DMS153 treated with DMSO at 0.1 percent for 48 hours (cell line): ENCODE measurements at regions not wholly inside any gene's neighbourhood (a gene's known extent, or its start where the extent isn't known, plus 50 kb on each side); places are given as distances from the start of the nearest gene placed in this dataset.
"Not testable (repeated sequence)": the region's sequence is repeated elsewhere in the genome, so short reads cannot be mapped to it uniquely, and the experiment has no call there.

Experiments
- DNase-seq: peaks from one replicate; lab custom pipeline; 2025; ENCODE audit not compliant: unreplicated experiment; lab: John Stamatoyannopoulos, UW

GRCh38 chr6:160804639-160805038 is 102.6 kb downstream of the PLG start:
- no peak for DNase-seq

- no peak for DNase-seq
These were observed 106.2 kb downstream of the PLG start for GRCh38 chr6:160808263-160808662.

- no peak for DNase-seq
These were observed 108.2 kb downstream of the PLG start for GRCh38 chr6:160810238-160810637.

- DNase-seq = no peak
These were observed 110.1 kb downstream of the PLG start for GRCh38 chr6:160812097-160812496.

DNA sequence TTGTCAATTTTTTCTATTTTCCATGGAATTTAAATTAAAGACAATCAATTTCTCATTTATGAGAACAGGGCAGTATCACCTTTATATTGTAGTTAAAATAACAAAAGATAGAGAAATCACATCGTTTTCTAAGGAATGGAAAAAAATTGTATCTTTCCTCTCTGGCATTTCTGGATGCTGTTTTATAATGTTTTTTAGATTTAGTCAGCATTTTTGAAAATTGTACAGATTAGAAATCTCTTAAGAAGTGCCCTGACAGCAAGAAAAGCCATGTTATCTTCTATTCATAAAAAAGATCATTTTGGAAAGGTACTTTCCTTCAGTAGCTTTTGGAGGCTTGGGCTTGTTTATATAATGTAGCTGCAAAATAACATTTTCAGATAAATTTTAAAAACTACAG is 116.9 kb downstream of the PLG start:
- DNase-seq = no peak

- DNase-seq = not testable (repeated sequence)
These were observed 118.6 kb downstream of the PLG start for GRCh38 chr6:160820661-160821060.

DNA sequence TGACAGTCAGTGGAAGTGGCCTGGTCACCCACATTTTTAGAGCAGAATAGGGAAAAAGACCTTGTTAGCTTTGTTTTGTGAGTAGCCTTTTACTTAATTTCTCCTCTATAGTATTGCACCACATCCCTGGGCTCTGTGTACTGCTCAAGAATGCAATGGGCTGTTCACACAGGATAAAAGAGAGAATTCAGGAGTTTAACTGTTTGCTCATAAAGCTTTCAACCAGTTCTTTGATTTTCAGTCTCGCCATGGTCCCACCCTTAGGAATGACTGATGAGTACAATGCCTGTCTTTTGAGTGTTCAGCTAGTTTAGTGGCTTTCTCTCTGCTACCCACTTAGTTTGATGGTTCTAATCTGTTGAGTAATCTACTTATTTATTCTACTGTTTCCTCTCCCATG is 129.7 kb downstream of the PLG start:
- no peak for DNase-seq

DNA sequence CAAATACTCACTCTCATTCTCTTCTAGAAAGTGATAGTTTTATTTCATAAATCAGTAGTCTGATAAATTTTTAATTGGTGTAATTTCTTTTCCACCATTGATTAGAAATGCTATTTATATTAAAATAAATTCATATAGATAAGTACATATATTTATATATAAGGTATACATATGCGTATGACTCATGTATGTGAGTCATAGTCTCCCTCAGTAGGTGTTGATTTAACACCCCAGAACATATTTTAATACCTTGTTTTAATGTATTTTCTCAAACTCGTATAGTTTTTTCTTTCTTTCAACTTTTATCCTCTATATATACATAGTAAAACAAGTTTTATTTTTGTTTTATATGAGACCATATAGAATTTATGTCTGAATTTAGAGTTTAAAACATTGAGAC is 130.4 kb downstream of the PLG start:
- DNase-seq = no peak

DNA sequence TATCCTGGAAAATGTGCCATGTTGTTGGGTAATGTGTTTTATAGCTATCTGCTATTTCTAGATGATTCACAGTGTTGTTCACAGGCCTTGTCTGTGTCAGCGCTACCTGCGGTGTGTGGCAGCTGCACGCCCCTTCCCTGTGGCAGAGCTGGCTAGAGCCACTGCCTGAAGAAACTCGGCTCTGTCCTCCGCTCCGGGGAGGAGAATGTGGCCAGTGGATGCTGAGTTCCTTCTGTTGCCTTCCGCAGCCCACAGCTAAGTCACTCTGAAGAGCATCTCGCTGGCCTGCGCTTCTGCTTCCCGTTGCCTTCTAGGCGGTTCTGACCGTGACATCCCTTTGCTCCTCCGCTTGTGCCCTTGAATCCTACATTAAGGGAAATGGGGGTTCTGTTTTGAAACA is 135.1 kb downstream of the PLG start:
- no peak for DNase-seq

DNA sequence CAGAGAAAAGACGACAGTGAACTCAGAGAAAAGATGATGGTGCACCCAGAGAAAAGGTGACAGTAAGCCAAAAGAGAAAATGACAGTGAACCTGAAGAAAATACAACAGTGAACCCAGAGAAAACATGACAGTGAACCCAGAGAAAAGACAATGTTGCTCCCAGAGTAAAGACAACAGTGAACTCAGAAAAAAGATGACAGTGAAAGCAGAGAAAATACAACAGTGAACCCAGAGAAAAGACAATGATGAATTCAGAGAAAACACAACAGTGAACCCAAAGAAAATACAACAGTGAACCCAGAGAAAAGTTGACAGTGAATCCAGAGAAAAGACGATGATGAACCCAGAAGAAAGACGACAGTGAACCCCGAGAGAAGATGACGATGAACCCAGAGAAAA is 140.5 kb upstream of the MAP3K4 start:
- DNase-seq = no peak

DNA sequence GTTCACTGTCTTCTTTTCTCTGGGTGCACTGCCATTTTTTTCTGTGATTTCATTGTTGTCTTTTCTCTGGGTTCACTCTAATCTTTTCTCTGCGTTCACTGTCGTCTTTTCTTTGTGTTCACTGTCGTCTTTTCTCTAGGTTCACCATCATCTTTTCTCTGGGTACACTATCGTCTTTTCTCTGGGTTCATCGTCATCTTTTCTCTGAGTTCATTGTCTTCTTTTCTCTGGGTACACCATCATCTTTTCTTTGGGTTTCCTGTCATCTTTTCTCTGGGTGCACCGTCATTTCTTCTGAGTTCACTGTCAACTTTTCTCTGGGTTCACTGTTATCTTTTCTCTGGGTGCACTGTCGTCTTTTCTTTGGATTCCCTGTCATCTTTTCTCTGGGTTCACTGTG is 137.6 kb upstream of the MAP3K4 start:
- no peak for DNase-seq

GRCh38 chr6:160858886-160859285 is 132.7 kb upstream of the MAP3K4 start:
- no peak for DNase-seq

- no peak for DNase-seq
These were observed 131.7 kb upstream of the MAP3K4 start for GRCh38 chr6:160859822-160860221.

- no peak for DNase-seq
These were observed 129.7 kb upstream of the MAP3K4 start for GRCh38 chr6:160861824-160862223.

- no peak for DNase-seq
These were observed 127.8 kb upstream of the MAP3K4 start for GRCh38 chr6:160863782-160864181.

DNA sequence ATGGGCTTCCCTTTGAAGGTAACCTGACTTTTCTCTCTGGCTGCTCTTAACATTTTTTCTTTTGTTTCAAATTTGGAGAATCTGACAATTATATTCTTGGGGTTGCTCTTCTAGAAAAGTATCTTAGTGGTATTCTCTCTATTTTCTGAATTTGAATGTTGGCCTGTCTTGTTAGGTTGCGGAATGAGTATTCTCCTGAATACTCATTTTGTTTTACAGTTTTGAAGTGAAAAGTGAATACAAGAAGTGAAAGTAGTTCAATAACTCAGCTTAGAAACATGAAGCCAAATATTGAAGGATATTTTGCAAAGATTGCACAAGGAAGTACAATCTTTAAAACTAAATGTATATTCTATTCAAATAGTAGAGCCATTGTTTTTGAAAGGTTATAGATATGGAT is 120.2 kb upstream of the MAP3K4 start:
- no peak for DNase-seq

DNA sequence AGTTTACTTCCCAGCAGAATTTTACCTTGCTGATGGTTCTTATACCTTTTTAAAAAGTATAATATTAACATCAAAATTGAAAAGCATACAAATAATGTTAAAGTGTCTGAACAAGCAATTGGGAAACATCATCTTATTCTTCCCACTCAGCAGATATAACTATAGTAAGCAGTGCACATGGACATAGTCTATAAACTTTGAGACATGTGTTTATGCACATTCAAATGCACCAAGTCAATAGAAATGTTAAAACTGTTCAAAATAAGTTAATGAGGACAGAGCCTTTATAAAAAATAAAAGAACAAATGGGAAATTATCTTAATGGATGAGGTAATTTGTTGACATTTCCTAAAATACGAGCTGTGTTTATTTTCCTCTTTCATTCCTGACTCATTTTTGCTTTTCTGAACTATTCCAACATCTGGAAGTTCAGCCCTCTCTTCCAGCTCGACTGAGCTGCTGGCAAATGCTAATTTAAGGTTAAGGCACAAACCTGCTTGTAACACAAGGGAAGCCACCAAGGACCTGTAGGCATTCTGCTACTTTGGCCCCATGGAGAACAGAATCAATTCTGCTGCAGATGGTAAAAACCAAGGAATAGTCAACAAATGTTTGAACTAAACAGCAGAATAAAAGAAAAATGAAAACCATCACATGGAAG is 110.3 kb upstream of the MAP3K4 start:
- no peak for DNase-seq

DNA sequence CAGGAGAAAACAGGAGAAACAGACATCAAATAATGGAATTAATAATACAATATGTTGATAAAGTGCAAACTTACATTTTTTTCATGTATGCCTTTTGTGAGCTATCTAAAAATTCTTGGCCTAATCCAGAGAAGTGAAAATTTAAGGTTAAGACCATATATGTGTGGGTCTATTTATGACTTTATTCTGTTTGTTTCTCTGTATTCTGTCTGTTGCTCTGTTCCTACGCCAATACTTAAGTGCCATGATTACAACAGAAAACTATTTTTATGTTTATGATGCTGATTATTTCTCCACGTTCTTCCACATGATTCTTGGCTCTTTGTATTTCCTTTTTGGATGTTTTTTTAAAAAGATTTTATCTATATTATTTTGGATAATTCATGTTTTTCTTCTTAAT is 109.6 kb upstream of the MAP3K4 start:
- DNase-seq = no peak

DNA sequence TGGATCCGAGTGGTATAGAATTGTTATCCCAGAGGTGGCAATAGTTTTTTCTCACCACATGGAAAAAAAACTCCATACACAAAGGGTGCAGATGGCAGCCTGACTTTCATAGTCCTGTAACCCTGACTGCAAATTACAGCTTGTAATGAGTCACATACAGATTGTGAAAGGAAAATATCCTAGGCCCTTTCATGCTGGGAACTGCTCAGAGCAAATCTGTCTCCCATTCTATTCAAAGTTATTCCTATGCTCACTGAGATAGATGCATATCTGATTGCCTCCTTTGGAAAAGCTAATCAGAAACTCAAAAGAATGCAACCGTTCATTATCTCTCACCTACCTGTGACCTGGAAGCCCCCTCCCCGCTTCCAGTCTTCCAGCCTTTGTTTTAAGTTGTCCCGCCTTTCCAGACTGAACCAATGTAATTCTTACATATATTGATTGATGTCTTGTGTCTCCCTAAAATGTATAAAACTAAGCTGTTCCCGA is 108.7 kb upstream of the MAP3K4 start:
- no peak for DNase-seq

DNA sequence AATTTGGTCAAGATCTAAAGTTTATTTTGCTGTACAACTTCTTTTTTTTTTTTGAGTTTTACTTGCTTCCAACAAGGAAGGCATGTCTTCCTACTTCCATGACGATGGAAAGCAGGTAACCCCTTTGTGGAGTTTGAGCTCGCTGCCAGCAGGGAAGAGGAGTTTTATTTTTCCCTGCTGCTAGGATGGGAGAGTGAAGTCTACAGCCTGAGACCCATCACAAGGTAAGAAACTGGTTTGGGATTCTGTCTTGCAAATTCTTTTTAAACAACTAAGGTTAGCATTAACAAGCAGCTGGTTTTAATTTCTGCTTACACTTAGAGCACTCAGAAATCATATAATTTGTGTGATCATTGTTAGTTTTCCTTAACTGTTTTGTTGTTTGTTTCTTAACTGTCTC is 108.0 kb upstream of the MAP3K4 start:
- no peak for DNase-seq

GRCh38 chr6:160883999-160884398 is 107.6 kb upstream of the MAP3K4 start:
- DNase-seq = no peak

GRCh38 chr6:160889148-160889547 is 102.4 kb upstream of the MAP3K4 start:
- not testable (repeated sequence) for DNase-seq

- no peak for DNase-seq
These were observed 99.9 kb upstream of the MAP3K4 start for GRCh38 chr6:160891690-160892089.
